ENCODE measurements at regions not wholly inside any gene's neighbourhood (a gene's known extent, or its start where the extent isn't known, plus 50 kb on each side); places are given as distances from the start of the nearest gene placed in this dataset.

- POLR2A ChIA-PET, result no interaction called here
- no peak overlapping the region for H3K27ac Mint-ChIP-seq
- H3K4me1 Mint-ChIP-seq, result no peaks in the 10 kb centered on the region
- no peaks in the 10 kb centered on the region for H3K36me3 Mint-ChIP-seq
- no peaks in the 10 kb centered on the region for H3K9me3 Mint-ChIP-seq
- ATAC-seq (no peak), DNase-seq (no peak)
- no peak overlapping the region for H3K4me3 Mint-ChIP-seq
- no peaks in the 10 kb centered on the region for H3K27me3 Mint-ChIP-seq
These were observed 323.1 kb upstream of the RUNX1 start for GRCh38 chr21:35372201-35372600.

GRCh38 chr21:35370671-35371070 lies 321.6 kb upstream of the RUNX1 start:
- POLR2A ChIA-PET, result no interaction called here
- DNase-seq (no peak), ATAC-seq (no peak)
- Mint-ChIP-seq H3K36me3 (no peaks in the 10 kb centered on the region), H3K27ac (no peak overlapping the region), H3K4me3 (no peak overlapping the region), H3K9me3 (no peaks in the 10 kb centered on the region), H3K4me1 (no peaks in the 10 kb centered on the region), H3K27me3 (no peaks in the 10 kb centered on the region)

- Mint-ChIP-seq H3K4me3 (no peak overlapping the region), H3K9me3 (no peaks in the 10 kb centered on the region), H3K27ac (no peak overlapping the region), H3K4me1 (no peaks in the 10 kb centered on the region), H3K27me3 (no peaks in the 10 kb centered on the region), H3K36me3 (no peaks in the 10 kb centered on the region)
- ATAC-seq (no peak), DNase-seq (no peak)
- POLR2A ChIA-PET, result no interaction called here
These were observed 321.0 kb upstream of the RUNX1 start for GRCh38 chr21:35370071-35370470.

- ATAC-seq, result no peak
- POLR2A ChIA-PET, result no interaction called here
- peaks cover 0 to 3% (median 0%) of the 10 kb centered on the region in 5 donors for H3K27me3 Mint-ChIP-seq
- H3K4me1 Mint-ChIP-seq, result no peaks in the 10 kb centered on the region
- H3K9me3 Mint-ChIP-seq, result peaks cover 0 to 2% (median 0%) of the 10 kb centered on the region in 9 donors
- DNase-seq, result no peak
- peaks cover 0 to 1% (median 0%) of the 10 kb centered on the region in 3 donors for H3K36me3 Mint-ChIP-seq
- H3K27ac Mint-ChIP-seq, result no peak overlapping the region
- no peak overlapping the region for H3K4me3 Mint-ChIP-seq
These were observed 319.2 kb upstream of the RUNX1 start for GRCh38 chr21:35368326-35368725.

- DNase-seq (no peak), ATAC-seq (no peak)
- POLR2A ChIA-PET, result no interaction called here
- Mint-ChIP-seq H3K4me3 (no peak overlapping the region), H3K4me1 (no peaks in the 10 kb centered on the region), H3K9me3 (peaks cover 0 to 2% (median 0%) of the 10 kb centered on the region in 9 donors), H3K36me3 (peaks cover 0 to 1% (median 0%) of the 10 kb centered on the region in 3 donors), H3K27me3 (peaks cover 0 to 3% (median 0%) of the 10 kb centered on the region in 5 donors), H3K27ac (no peak overlapping the region)
These were observed 318.5 kb upstream of the RUNX1 start for GRCh38 chr21:35367553-35367952.

- ATAC-seq (no peak), DNase-seq (no peak)
- H3K4me1 Mint-ChIP-seq, result no peaks in the 10 kb centered on the region
- peaks cover 0 to 3% (median 0%) of the 10 kb centered on the region in 5 donors for H3K27me3 Mint-ChIP-seq
- peaks cover 0 to 1% (median 0%) of the 10 kb centered on the region in 3 donors for H3K36me3 Mint-ChIP-seq
- no peak overlapping the region for H3K27ac Mint-ChIP-seq
- peaks cover 0 to 2% (median 0%) of the 10 kb centered on the region in 9 donors for H3K9me3 Mint-ChIP-seq
- POLR2A ChIA-PET, result no interaction called here
- no peak overlapping the region for H3K4me3 Mint-ChIP-seq
These were observed 317.4 kb upstream of the RUNX1 start for GRCh38 chr21:35366394-35367080.

- Mint-ChIP-seq H3K9me3 (peaks cover 0 to 2% (median 0%) of the 10 kb centered on the region in 9 donors), H3K36me3 (peaks cover 0 to 1% (median 0%) of the 10 kb centered on the region in 3 donors), H3K27ac (no peak overlapping the region), H3K27me3 (peaks cover 0 to 6% (median 0%) of the 10 kb centered on the region in 5 donors), H3K4me1 (no peaks in the 10 kb centered on the region), H3K4me3 (no peak overlapping the region)
- no peak for ATAC-seq
- DNase-seq, result no peak
- POLR2A ChIA-PET, result no interaction called here
These were observed 314.4 kb upstream of the RUNX1 start for GRCh38 chr21:35363458-35363857.

- no peak for DNase-seq
- ATAC-seq, result no peak
- Mint-ChIP-seq H3K27me3 (peaks cover 0 to 6% (median 0%) of the 10 kb centered on the region in 5 donors), H3K4me1 (no peaks in the 10 kb centered on the region), H3K27ac (no peak overlapping the region), H3K4me3 (no peak overlapping the region), H3K36me3 (peaks cover 0 to 1% (median 0%) of the 10 kb centered on the region in 3 donors), H3K9me3 (peaks cover 0 to 2% (median 0%) of the 10 kb centered on the region in 9 donors)
- POLR2A ChIA-PET, result interaction anchor here (0.8 kb wide), 1 partner anchor 477 kb away, joined by 4 read pairs; no protein-coding TSS in a partner anchor
These were observed 312.9 kb upstream of the RUNX1 start for GRCh38 chr21:35361988-35362387.

- no peak for DNase-seq
- POLR2A ChIA-PET, result no interaction called here
- Mint-ChIP-seq H3K36me3 (peaks cover 0 to 1% (median 0%) of the 10 kb centered on the region in 3 donors), H3K9me3 (peaks cover 0 to 2% (median 0%) of the 10 kb centered on the region in 9 donors), H3K27me3 (peaks cover 0 to 6% (median 0%) of the 10 kb centered on the region in 5 donors), H3K4me3 (no peak overlapping the region), H3K27ac (no peak overlapping the region), H3K4me1 (no peaks in the 10 kb centered on the region)
- ATAC-seq, result no peak
These were observed 311.9 kb upstream of the RUNX1 start for GRCh38 chr21:35360870-35361570.

GRCh38 chr21:35359076-35359475 lies 310.0 kb upstream of the RUNX1 start:
- H3K36me3 Mint-ChIP-seq, result peaks cover 0 to 1% (median 0%) of the 10 kb centered on the region in 3 donors
- H3K4me1 Mint-ChIP-seq, result no peaks in the 10 kb centered on the region
- DNase-seq (no peak), ATAC-seq (no peak)
- peaks cover 0 to 2% (median 0%) of the 10 kb centered on the region in 9 donors for H3K9me3 Mint-ChIP-seq
- POLR2A ChIA-PET, result no interaction called here
- H3K27ac Mint-ChIP-seq, result no peak overlapping the region
- peaks cover 0 to 6% (median 2%) of the 10 kb centered on the region in 5 donors for H3K27me3 Mint-ChIP-seq
- H3K4me3 Mint-ChIP-seq, result no peak overlapping the region

- H3K9me3 Mint-ChIP-seq, result no peaks in the 10 kb centered on the region
- H3K4me1 Mint-ChIP-seq, result no peaks in the 10 kb centered on the region
- peaks cover 0 to 4% (median 2%) of the 10 kb centered on the region in 5 donors for H3K27me3 Mint-ChIP-seq
- H3K4me3 Mint-ChIP-seq, result no peak overlapping the region
- no peak for DNase-seq
- H3K36me3 Mint-ChIP-seq, result no peaks in the 10 kb centered on the region
- POLR2A ChIA-PET, result no interaction called here
- H3K27ac Mint-ChIP-seq, result no peak overlapping the region
- no peak for ATAC-seq
These were observed 308.9 kb upstream of the RUNX1 start for GRCh38 chr21:35358008-35358407.

GRCh38 chr21:35357041-35357780 lies 308.1 kb upstream of the RUNX1 start:
- H3K9me3 Mint-ChIP-seq, result no peaks in the 10 kb centered on the region
- no peaks in the 10 kb centered on the region for H3K4me1 Mint-ChIP-seq
- DNase-seq, result no peak
- no peaks in the 10 kb centered on the region for H3K36me3 Mint-ChIP-seq
- POLR2A ChIA-PET, result no interaction called here
- no peak overlapping the region for H3K27ac Mint-ChIP-seq
- ATAC-seq, result no peak
- H3K27me3 Mint-ChIP-seq, result peaks cover 0 to 4% (median 2%) of the 10 kb centered on the region in 5 donors
- H3K4me3 Mint-ChIP-seq, result no peak overlapping the region

GRCh38 chr21:35354078-35354477 lies 305.0 kb upstream of the RUNX1 start:
- Mint-ChIP-seq H3K36me3 (no peaks in the 10 kb centered on the region), H3K4me1 (no peaks in the 10 kb centered on the region), H3K27ac (no peak overlapping the region), H3K4me3 (no peak overlapping the region), H3K9me3 (no peaks in the 10 kb centered on the region), H3K27me3 (peaks cover 0 to 4% (median 0%) of the 10 kb centered on the region in 5 donors)
- no peak for DNase-seq
- POLR2A ChIA-PET, result no interaction called here
- no peak for ATAC-seq

All from naive thymus-derived CD8-positive, alpha-beta T cell (primary cell).